ENCODE measurements at regions not wholly inside any gene's neighbourhood (a gene's known extent, or its start where the extent isn't known, plus 50 kb on each side); places are given as distances from the start of the nearest gene placed in this dataset.
"Not testable (repeated sequence)": the region's sequence is repeated elsewhere in the genome, so short reads cannot be mapped to it uniquely, and the experiment has no call there.

DNA sequence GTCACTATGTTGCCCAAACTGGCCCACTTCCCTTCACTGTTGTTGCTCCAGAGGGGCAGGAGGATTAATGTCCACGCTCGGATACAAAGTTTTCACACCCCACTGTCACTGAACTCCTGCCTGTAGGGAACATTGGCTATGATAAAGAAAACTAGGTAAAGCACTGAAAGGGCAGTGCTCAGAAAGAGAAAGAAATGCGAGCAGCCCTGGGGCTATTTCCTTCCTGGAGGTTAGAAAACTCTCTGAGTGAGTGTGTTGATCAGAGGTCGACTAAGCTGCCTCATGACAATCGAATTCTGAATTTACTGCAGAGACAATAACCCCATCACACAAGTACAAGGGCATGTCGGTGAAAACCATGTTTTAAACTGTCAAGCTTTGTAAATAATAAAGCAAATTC lies 227.2 kb upstream of the PITRM1 start:
- DNase-seq, result no peak

DNA sequence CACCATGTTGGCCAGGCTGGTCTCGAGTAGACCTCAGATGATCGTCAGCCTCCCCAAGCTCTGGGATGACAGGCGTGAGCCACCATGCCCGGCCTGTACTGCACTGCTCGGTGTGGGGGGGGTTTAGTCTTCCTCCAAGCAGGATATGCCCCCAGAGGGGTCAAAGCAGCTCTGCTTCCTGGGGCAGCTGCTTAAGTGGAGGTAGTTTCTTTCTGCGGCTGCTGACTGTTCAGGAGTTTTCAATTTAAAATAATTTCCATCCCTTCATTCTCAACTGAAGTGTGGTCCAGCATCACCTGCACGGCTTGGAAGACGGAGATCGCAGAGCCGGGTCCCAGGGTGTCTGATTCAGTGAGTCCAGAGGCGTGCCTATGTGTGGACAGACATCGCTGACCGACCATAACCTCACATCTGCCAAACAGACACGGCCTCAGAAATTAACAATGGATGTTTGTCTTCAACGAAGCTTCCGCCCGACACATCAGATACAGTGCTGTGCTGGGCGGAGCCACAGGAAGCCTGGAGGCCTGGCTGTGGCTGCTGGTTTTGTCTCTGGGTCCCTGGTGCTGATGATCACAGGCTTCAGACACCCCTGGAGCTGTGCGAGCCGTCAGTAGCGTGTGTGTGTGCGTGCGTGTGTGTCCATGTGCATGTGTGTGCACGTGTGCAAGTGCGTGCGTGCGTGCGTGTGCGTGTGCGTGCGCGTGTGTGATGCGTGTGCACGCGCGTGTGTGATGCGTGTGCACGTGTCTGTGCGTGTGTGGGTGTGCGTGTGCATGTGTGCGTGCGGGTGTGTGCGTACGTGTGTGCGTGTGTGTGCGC lies 226.5 kb upstream of the PITRM1 start:
- no peak for DNase-seq

DNA sequence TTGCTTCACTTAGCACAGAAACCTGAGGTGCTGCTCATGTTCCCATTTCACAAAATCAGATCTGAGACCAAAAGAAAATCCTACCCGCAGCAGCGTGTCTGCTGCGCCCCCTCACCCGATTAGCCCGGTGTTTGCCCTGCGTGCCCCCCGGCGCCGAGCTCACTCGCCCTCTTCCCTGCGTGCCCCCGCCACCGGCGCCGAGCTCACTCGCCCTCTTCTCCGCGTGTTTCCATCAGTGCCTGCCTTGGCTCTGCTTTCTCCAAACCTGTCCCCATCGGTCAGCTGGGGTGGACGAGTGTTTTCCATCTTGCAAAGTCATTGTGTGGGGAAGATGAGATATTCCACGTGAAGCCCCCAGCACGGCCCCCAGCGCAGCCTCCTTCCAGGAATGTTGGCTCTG lies 225.3 kb upstream of the PITRM1 start:
- no peak for DNase-seq

DNA sequence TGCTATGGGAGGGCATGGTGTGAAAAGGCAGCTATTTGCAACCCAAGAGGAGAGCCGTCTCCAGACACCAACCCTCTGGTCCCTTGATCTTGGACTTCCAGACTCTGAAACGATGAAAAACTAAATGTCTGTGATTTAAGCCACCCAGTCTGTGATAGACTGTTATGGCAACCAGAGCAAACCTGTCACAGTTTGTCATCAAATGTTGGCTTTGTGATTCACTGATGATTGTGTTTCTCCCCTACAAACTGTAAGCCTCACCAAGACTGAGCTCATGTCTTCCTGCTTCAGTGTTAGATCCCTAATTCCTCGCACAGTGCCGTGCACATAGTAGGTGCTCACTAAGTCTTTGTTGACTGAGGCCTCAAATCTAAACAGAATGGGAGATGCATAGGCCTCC lies 224.6 kb upstream of the PITRM1 start:
- no peak for DNase-seq

DNA sequence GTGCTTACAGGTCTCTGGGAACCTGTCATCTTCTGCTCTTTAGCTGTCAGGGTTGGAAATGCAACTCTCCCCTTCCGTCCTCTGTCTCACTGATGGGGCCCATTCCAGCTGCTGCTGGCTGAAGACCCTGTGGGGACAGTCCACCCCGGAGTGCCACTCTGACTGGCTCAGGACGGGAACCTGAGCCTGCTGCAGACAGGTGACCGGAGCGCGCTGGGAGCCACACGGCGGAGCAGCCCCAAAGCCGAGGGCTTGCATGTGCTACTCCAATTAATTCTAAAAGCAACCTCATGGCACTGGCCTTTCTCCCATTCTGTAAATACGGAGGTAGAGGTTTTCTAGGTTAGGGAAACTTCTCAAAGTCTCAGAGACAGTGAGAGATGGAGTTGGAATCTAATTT lies 223.5 kb upstream of the PITRM1 start:
- no peak for DNase-seq

DNA sequence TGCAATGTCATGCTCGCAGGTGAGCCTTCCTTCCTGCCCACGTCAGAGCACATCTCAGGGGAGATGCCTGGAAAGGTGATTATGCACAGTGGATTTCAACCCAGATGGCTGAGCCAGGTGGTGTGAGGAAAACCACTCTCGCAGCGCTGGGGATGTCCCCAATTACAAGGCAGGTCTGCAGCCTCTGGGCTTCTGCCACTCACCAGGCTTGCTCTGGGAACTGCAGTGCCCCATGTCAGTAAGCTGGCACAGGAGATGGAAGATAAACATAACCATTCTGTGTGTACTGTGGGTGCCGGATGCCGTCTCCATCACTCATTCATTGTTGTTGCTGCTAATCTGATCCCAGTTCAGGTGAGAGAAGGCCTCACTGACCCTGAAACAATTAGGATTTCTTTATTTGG lies 222.9 kb upstream of the PITRM1 start:
- no peak for DNase-seq

DNA sequence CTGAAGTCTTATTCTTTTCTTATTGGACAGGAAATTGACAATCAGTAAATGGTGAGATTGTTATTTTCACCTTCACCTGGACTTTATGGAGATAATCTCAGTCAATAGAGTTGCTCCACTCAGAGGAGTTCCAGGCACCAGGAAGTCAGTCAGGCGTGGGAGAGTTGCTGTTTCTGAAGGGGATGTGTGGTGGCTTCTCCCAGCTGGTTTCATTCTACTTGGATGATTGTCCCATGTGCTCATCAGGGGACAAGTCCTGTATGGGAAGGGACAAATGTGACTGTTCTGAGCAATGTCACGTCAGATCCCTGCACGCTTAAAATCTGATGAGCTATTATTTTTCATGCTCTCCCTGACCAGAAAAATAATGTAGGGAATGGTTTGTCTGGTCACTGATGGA lies 222.5 kb upstream of the PITRM1 start:
- no peak for DNase-seq

DNA sequence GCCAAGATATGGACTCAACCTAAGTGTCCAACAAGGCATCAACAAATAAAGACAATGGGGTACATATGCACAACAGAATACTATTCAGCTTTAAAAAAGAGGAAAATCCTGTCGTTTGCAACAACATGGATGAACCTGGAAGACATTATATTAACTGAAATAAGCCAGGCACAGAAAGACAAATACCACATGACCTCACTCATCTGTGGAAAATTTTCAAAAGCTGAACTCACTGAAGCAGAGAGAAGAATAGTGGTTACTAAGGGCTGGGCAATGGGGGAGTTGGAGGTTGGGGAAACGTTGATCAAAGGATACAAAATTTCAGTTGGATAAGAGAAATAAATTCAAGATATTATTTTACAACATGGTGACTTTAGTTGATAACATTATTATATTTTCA lies 221.4 kb upstream of the PITRM1 start:
- DNase-seq, result no peak

DNA sequence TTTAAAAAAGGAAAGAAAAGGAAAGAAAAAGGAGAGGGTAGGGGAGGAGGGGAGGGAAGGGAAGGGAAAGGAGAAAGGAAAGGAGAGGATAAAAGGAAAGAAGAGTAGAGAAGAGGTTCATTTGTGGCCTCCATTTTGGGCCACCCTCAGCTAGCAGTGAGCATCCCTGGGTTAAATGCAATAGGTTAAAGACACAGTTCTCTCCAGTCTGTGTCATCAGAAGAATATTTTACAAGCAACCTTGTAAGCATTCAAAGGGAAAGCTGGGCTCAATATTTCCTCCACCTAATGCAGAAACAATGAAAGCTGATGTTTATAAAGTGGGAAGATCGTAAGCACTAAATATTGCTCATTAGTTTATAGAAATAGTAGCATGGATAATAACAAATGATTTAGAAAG lies 219.1 kb upstream of the PITRM1 start:
- DNase-seq, result no peak

DNA sequence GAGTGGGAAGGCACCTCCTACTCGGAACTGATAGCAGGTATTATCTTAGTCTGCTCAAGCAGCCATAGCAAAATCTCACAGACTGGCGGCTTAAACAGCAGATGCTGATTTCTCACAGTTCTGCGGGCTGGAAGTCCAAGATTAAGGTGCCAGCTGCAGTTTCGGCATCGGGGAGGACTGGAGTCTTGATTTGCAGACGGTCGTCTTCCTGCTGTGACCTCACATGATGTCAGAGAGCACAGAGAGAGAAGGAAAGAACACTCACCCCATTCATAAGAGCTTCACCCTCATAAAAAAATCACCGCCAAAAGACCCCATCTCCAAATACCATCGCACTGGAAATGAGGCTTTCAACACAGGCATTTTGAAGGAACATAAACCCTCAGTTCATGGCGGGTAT lies 216.5 kb upstream of the PITRM1 start:
- no peak for DNase-seq

DNA sequence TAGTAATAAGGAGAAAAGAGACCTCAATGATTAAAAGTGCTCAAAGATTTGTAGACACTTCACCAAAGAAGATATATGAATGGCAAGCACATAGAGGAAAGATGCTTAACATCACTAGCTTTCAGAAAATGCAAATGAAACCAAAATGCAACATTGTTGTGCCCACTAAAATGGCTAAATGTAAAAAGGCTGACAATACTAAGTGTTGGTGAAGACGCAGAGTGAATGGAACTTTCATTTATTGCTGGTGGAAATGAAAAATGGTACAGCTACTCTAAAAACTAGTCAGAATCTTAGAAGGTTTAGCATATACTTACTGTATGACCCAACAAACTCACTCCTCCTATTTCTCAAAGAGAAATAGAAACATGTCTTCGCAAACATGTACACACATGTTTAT lies 212.9 kb upstream of the PITRM1 start:
- DNase-seq, result no peak

DNA sequence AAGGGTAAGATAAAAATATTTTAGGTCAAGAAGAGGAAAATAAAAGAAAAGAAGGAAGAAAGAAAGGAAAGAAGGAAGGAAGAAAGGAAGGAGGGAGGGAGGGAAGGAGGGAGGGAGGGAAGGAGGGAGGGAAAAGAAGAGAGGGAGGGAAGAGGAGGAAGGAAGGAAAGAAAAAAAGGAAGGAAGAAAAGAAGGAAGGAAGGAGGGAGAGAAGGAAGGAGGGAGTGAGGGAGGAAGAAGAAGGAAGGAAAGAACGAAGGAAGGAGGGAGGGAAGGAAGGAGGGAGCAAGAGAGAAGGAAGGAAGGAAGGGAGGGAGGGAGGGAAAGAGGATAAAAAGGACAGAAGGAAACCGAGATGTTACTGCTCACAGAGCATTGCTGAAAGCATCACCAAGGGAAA lies 209.5 kb upstream of the PITRM1 start:
- no peak for DNase-seq

DNA sequence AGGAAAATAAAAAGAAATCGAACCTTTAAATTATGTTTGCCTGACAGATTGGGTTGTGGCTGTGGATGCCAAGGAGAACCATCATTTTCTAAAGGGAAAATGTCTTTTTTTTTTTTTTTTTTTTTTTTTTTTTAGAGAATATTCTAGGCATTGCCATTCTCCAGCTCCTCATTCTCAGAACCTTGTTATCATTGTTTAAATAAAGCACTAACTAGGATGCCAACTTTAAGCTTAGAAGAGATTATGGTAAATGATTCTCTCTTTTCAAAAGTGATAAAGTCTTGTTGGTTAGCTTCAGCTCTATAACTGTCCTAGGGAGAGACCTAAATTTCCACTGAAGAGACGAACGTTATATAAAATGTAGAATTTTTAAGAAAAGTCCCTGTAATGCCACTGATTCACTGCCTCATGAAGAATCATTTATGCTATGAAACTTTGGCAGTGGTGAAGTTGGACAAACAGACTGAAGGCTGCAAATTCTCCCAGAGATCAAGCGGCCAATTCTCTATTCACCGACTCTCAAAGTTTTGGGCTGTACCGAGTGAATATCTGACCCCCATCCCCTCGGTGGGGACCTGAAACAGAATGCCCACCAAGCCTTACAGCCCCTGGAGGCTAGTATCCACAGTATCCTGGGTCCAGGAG lies 207.9 kb upstream of the PITRM1 start:
- no peak for DNase-seq

DNA sequence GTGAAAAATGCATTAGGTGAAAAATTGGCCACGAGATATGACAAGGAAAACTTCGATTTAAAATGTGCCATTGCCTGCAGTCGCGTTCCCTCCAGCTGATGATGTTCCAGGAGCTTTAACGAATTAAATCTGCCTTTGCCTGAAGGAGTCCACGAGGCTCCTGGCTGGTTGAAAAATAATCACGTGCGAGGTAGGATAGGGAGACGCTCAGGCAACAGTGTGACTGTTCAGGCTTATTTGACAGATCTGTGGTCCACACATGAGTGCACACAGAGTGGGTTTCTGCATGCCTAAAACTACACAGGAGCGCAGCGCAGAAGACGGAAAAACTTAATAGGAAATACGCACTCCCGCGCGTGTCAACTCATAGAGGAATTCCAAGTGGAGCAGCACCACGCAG lies 204.0 kb upstream of the PITRM1 start:
- no peak for DNase-seq

DNA sequence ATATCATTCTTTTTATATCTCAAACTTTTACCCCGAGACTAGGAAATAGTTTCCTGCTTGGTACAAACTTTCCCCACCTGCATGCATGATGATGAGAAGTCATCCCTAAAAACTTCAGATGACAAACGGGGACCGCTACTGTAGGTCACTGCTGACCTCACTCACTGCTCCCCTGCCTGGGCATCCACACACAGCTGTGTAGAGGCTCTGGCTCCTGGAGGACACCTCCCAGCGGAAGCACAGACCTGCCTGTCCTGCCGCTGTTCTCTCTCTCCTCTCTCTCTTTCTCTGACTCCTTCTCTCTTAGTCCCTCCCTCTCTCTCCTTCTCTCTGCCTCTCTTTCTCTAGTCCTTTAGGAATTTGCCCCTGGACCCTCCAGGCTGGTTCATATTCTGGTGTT lies 202.9 kb upstream of the PITRM1 start:
- no peak for DNase-seq

DNA sequence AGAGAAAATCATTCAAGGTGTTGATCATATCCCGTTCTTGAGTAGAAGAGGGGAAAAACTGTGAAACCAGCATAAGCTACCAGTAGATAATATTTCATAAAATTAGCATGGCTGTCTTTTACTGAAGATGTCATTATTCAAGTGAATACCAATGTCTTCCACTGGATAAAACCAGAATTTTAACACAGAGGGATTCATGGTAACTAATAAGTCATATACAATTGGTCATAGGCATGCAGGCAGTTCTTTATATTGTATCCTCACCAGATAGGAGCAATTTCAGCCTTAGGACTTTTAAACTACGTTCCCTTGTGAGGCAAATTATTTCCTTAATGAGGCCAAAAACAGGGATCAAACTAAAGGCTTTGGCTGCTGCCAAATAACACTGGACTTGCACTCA lies 202.3 kb upstream of the PITRM1 start:
- no peak for DNase-seq

DNA sequence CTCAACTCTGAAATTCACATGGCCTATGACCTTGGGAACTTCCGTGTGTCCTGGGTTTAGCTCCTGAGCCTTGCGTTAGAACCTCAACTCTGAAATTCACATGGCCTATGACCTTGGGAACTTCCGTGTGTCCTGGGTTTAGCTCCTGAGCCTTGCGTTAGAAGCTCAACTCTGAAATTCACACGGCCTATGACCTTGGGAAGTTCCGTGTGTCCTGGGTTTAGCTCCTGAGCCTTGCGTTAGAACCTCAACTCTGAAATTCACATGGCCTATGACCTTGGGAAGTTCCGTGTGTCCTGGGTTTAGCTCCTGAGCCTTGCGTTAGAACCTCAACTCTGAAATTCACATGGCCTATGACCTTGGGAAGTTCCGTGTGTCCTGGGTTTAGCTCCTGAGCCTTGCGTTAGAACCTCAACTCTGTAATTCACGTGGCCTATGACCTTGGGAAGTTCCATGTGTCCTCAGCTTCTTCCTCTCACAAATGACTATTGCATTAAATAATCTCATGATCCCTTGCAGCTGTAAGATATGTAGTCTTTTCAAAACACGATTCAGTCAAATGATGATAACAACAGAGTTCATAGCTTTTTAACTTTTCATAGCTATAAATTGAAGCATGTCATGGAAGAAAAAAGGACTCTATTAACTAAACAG lies 200.9 kb upstream of the PITRM1 start:
- not testable (repeated sequence) for DNase-seq

DNA sequence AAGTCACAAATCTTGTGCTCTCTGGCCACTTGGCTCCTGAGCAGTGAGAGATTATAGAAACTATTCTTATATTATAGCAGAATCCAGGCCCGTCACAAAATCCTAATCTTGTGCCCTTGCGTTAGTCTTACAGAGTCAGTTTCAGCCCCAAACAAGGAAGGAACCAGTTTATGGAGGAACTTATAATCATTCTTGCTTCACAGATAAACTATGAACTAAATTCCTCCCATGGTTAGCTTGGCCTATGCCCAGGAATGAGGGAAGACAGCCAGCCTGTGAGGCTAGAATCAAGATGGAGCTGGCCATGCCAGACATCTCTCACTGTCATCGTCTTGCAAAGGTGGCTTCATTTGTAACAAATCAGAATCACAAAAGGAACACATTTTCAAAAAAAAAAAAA lies 199.7 kb upstream of the PITRM1 start:
- no peak for DNase-seq

DNA sequence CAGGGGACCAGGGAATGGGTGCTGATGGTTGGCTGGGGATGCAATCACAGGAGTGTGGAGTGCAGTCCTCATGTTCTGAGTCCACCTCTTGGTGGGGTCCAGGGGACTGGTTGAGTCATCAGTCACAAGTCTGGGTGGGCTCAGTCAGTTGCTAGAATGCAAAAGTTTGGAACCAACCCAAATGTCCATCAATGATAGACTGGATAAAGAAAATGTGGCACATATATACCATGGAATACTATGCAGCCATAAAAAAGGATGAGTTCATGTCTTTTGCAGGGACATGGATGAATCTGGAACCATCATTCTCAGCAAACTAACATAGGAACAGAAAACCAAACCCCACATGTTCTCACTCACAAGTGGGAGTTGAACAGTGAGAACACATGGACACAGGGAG lies 199.0 kb upstream of the PITRM1 start:
- not testable (repeated sequence) for DNase-seq

DNA sequence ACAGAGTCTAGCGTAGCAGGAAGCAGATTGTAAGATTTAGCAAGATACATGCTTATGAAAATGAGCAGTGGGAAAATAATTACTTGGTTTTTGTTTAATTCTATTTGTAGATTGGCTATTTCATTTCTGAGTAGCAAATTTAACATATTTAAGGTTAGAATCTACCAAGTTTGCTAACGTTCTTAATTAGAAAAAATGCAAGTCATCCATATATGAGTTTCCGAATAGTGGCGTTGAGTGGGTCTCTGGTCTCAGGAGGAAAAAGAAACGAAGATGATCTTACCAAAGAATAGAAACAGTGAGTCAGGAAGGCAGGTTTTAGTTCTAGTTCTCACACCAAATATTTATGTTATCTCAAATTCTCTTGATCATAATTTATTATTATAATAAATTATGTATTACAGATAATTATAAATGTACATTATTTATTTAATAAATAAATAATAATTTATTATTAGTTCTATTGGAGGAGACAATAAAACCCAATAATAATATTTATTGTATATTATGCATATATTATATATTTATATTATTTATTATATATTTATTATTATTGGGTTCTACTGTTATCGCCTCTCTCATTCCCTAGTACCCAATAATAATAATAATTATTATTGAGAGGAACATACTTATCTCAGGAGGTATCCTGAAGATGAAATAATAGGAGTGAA lies 194.3 kb upstream of the PITRM1 start:
- DNase-seq, result no peak

DNA sequence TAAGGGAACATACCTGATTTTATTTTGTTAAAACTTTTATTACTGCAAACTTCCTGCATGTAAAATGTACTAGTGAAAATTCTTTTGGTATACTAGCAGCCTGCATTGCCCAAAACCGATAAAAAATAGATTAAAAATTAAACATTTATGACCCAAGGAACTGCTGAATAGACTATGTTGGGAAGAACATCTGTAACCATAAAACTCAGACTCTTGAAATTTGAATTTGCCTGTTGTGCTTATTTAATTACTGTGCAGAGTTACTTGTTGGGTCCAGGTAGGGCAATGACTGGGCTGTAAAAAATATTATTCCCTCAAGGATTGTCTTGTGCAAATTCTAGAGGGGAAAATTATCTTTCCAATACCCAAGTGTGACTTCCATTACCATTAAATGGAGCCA lies 193.5 kb upstream of the PITRM1 start:
- no peak for DNase-seq

DNA sequence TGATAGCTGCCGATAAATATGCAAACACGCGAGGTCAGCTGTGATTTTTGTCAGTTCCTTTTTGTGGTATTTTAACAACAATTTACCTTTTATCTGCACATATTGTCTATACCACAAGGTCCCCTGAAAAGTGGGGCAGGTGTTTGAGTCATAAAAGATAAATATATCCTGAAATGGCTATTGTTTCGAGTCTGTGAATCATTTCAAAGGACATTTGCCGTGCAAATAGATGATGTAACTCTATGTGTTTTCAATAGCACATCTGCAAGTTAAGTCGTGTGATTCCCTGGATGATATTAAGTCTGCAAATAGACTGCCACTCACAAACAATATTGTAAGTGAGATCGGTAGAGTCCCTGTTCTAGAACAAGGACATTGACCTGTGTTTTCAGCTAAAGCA lies 193.0 kb upstream of the PITRM1 start:
- DNase-seq, result no peak

DNA sequence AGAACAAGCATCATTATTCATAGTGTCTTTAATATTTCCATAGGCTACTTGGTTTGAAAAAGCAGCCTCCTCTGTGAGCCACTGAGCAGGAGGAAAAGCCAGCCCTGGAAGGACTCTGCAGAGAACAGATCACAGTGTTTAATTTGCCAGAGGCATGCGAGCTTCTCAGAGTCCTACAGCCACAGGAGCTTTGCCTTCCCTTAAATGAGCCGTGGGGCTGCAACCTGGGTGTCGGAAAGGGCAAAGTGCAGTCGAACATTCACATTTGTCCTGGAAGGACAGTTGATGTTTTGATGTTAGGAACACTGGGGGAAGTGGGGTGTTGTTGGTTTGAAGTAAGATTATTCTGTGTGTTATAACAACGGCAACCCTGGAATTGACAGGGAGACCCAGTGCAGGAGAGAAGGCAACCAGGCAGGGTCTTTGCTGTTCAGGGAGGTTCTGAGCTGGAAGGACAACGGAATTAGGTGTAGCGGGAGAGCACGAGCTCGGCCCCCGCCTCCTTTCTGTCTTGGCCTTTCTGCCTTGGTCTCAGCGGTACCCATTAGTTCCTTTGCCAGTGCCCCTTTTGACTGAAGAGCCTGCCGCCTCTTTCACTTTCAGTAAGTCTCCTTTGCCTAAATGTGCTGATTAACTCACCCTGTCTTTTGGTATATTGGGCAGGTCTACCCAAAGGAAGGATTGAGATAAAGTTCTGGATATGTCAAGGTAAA lies 192.3 kb upstream of the PITRM1 start:
- DNase-seq, result no peak

Measured in GF-D8 (cell line).